ENCODE measurements at regions not wholly inside any gene's neighbourhood (a gene's known extent, or its start where the extent isn't known, plus 50 kb on each side); places are given as distances from the start of the nearest gene placed in this dataset.
"Not testable (repeated sequence)": the region's sequence is repeated elsewhere in the genome, so short reads cannot be mapped to it uniquely, and the experiment has no call there.

- TF ChIP-seq CTCF (conservative IDR thresholded peaks at IDR 0.05; ENCODE audit: low read depth, low read length) = no peak
- H3K4me3 ChIP-seq (ENCODE audit: low read length) = no peak overlapping the region
- no peak for DNase-seq (ENCODE audit: low read depth)
Observed at GRCh38 chr9:103552712-103553111, 541.4 kb upstream of the SMC2 start.

- no peak for TF ChIP-seq CTCF (conservative IDR thresholded peaks at IDR 0.05; ENCODE audit: low read depth, low read length)
- no peak overlapping the region for H3K4me3 ChIP-seq (ENCODE audit: low read length)
- no peak for DNase-seq (ENCODE audit: low read depth)
Observed at GRCh38 chr9:103574056-103574455, 520.1 kb upstream of the SMC2 start.

GRCh38 chr9:103586721-103587120 is 507.4 kb upstream of the SMC2 start:
- DNase-seq (ENCODE audit: low read depth) = no peak
- no peak overlapping the region for H3K4me3 ChIP-seq (ENCODE audit: low read length)
- TF ChIP-seq CTCF (conservative IDR thresholded peaks at IDR 0.05; ENCODE audit: low read depth, low read length) = no peak

GRCh38 chr9:103601287-103601686 is 492.8 kb upstream of the SMC2 start:
- DNase-seq (ENCODE audit: low read depth) = no peak
- no peak for TF ChIP-seq CTCF (conservative IDR thresholded peaks at IDR 0.05; ENCODE audit: low read depth, low read length)
- H3K4me3 ChIP-seq (ENCODE audit: low read length) = no peak overlapping the region

- not testable (repeated sequence) for H3K4me3 ChIP-seq (ENCODE audit: low read length)
Observed at GRCh38 chr9:103611950-103612349, 482.2 kb upstream of the SMC2 start.

GRCh38 chr9:103615994-103616393 is 478.1 kb upstream of the SMC2 start:
- DNase-seq (ENCODE audit: low read depth) = no peak
- no peak overlapping the region for H3K4me3 ChIP-seq (ENCODE audit: low read length)
- TF ChIP-seq CTCF (conservative IDR thresholded peaks at IDR 0.05; ENCODE audit: low read depth, low read length) = no peak

More at GRCh38 chr9:103611950-103612349, 482.2 kb upstream of the SMC2 start:
- DNase-seq (ENCODE audit: low read depth) = not testable (repeated sequence)

GRCh38 chr9:103617046-103617445 is 477.1 kb upstream of the SMC2 start:
- no peak for DNase-seq (ENCODE audit: low read depth)
- TF ChIP-seq CTCF (conservative IDR thresholded peaks at IDR 0.05; ENCODE audit: low read depth, low read length) = no peak
- H3K4me3 ChIP-seq (ENCODE audit: low read length) = no peak overlapping the region

Data from retinal pigment epithelial cell (primary cell).